Neural cell (in vitro differentiated cells): ENCODE measurements at regions not wholly inside any gene's neighbourhood (a gene's known extent, or its start where the extent isn't known, plus 50 kb on each side); places are given as distances from the start of the nearest gene placed in this dataset.

Experiments
- H2AFZ ChIP-seq: fragments of 200-600, 300-800 bp; sonication (generic), shearing (Covaris generic); 2 replicates; pipeline ENCODE4 v1.6.0; 2014; ENCODE audit warnings: low read depth, mild to moderate bottlenecking, antibody characterized with exemption, low read length, moderate library complexity
- H3F3A ChIP-seq: fragments of 200-600 bp; shearing (Covaris generic); 2 replicates; pipeline ENCODE4 v1.6.1; 2016; ENCODE audit warnings: mild to moderate bottlenecking, moderate library complexity, mixed read lengths, antibody characterized with exemption, low read length; ENCODE audit not compliant: insufficient read depth, poor library complexity, severe bottlenecking
- H3K27ac ChIP-seq: fragments of 200-600, 300-800 bp; sonication (generic), shearing (Covaris generic); 2 replicates; pipeline ENCODE4 v1.5.1; 2014; ENCODE audit warnings: mild to moderate bottlenecking, low read length, moderate library complexity
- H3K27me3 ChIP-seq: fragments of 300-800, 200-600 bp; sonication (generic), shearing (Covaris generic); 2 replicates; pipeline ENCODE4 v1.6.0; 2014; ENCODE audit warnings: mild to moderate bottlenecking, low read depth, low read length, moderate library complexity; ENCODE audit not compliant: insufficient read depth
- H3K36me3 ChIP-seq: fragments of 300-800, 200-600 bp; sonication (generic), shearing (Covaris generic); 2 replicates; pipeline ENCODE4 v1.5.1; 2014; ENCODE audit warnings: mild to moderate bottlenecking, antibody characterized with exemption, low read length, moderate library complexity; ENCODE audit not compliant: insufficient read depth
- H3K4me2 ChIP-seq: fragments of 300-800, 200-600 bp; sonication (generic), shearing (Covaris generic); 2 replicates; pipeline ENCODE4 v1.6.0; 2014; ENCODE audit warnings: mild to moderate bottlenecking, low read length
- H3K4me3 ChIP-seq: fragments of 300-800, 200-600 bp; sonication (generic), shearing (Covaris generic); 2 replicates; pipeline ENCODE4 v1.5.1; 2014; ENCODE audit warnings: mild to moderate bottlenecking, low read length, moderate library complexity
- H3K79me2 ChIP-seq: fragments of 200-600 bp; shearing (Covaris generic); replicated peaks from 2 replicates; pipeline ENCODE4 v1.6.0; 2014; ENCODE audit warnings: mild to moderate bottlenecking, low read length, moderate library complexity; ENCODE audit not compliant: insufficient read depth
- H3K9ac ChIP-seq: fragments of 300-800, 200-600 bp; sonication (generic), shearing (Covaris generic); 2 replicates; pipeline ENCODE4 v1.6.1; 2016; ENCODE audit warnings: mild to moderate bottlenecking, low read length, mixed read lengths
- H3K9me2 ChIP-seq: fragments of 200-600 bp; shearing (Covaris generic); 2 replicates; pipeline ENCODE4 v1.6.1; 2016; ENCODE audit warnings: mild to moderate bottlenecking, low read length, mixed read lengths; ENCODE audit not compliant: insufficient read depth
- H3K9me3 ChIP-seq: fragments of 200-600, 300-800 bp; sonication (generic), shearing (Covaris generic); 2 replicates; pipeline ENCODE4 v1.6.1; 2016; ENCODE audit warnings: mild to moderate bottlenecking, mixed run types, low read length, moderate library complexity, mixed read lengths
- H4K20me1 ChIP-seq: fragments of 200-600 bp; shearing (Covaris generic); 2 replicates; pipeline ENCODE4 v1.6.1; 2016; ENCODE audit warnings: mild to moderate bottlenecking, mixed run types; ENCODE audit not compliant: insufficient read depth
- EP300 ChIP-seq: fragments of 450-650 bp; conservative IDR thresholded peaks from 2 replicates; pipeline ENCODE4 v1.6.1; 2014; ENCODE audit warnings: antibody characterized with exemption, mild to moderate bottlenecking, moderate library complexity; ENCODE audit not compliant: poor library complexity, severe bottlenecking
- EZH2 ChIP-seq: fragments of 200-600, 300-800 bp; shearing (Covaris generic), sonication (generic); IDR thresholded peaks from 2 replicates; pipeline ENCODE4 v1.6.1; 2014; ENCODE audit warnings: antibody characterized with exemption, low read length, borderline replicate concordance, mild to moderate bottlenecking; ENCODE audit not compliant: insufficient read depth, poor library complexity, severe bottlenecking
- MXI1 ChIP-seq: fragments of 450-650 bp; conservative IDR thresholded peaks from 2 replicates; pipeline ENCODE4 v1.6.1; 2014; ENCODE audit warnings: antibody characterized with exemption, mild to moderate bottlenecking; ENCODE audit not compliant: poor library complexity, severe bottlenecking
- POLR2AphosphoS5 ChIP-seq: IDR thresholded peaks from 2 replicates; pipeline ENCODE4 v1.6.1; 2012
- RAD21 ChIP-seq: fragments of 450-650 bp; conservative IDR thresholded peaks from 2 replicates; pipeline ENCODE4 v1.6.1; 2014; ENCODE audit warnings: antibody characterized with exemption, mild to moderate bottlenecking, moderate library complexity
- REST ChIP-seq: IDR thresholded peaks from 2 replicates; pipeline ENCODE4 v1.6.1; 2012; ENCODE audit warnings: borderline replicate concordance
- SMC3 ChIP-seq: fragments of 450-650 bp; conservative IDR thresholded peaks from 2 replicates; pipeline ENCODE4 v1.6.1; 2014; ENCODE audit warnings: antibody characterized with exemption, mild to moderate bottlenecking, moderate library complexity; ENCODE audit not compliant: poor library complexity
- TAF1 ChIP-seq: IDR thresholded peaks from 2 replicates; pipeline ENCODE4 v1.6.1; 2012; ENCODE audit warnings: low read depth
- TF ChIP-seq, protein P1 (sequence below): fragments of 450-650 bp; IDR thresholded peaks from 2 replicates; pipeline ENCODE4 v1.5.1; 2014; ENCODE audit warnings: antibody characterized with exemption, mild to moderate bottlenecking, moderate library complexity; ENCODE audit not compliant: poor library complexity, severe bottlenecking

DNA sequence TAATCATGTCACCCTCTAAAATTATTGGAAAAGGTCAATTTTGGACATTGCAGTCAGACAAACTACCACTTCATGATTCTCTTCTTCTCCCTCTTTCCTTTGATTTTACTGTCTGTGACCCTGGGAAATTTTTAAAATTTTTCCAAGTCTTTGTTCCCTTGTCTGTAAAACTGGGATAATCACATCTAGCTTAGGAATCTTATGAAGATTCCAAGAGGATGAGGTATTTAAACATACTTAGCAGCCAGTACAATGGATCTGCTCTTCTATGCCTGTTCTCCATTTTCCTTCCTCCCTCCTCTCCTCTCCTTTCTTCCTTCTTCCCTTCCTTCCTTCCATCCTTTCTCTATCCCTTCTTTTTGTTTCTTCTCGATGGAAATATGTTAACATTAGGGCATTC is 651.6 kb upstream of the MARCKS start:
- no peak overlapping the region for H2AFZ ChIP-seq
- TF ChIP-seq EZH2 (no peak), RAD21 (no peak), POLR2AphosphoS5 (no peak), MXI1 (no peak), SMC3 (no peak), EP300 (no peak)
- TF ChIP-seq, protein P1, sequence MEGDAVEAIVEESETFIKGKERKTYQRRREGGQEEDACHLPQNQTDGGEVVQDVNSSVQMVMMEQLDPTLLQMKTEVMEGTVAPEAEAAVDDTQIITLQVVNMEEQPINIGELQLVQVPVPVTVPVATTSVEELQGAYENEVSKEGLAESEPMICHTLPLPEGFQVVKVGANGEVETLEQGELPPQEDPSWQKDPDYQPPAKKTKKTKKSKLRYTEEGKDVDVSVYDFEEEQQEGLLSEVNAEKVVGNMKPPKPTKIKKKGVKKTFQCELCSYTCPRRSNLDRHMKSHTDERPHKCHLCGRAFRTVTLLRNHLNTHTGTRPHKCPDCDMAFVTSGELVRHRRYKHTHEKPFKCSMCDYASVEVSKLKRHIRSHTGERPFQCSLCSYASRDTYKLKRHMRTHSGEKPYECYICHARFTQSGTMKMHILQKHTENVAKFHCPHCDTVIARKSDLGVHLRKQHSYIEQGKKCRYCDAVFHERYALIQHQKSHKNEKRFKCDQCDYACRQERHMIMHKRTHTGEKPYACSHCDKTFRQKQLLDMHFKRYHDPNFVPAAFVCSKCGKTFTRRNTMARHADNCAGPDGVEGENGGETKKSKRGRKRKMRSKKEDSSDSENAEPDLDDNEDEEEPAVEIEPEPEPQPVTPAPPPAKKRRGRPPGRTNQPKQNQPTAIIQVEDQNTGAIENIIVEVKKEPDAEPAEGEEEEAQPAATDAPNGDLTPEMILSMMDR = no peak
- no peak overlapping the region for H3K4me2 ChIP-seq
- H3K9me3 ChIP-seq = no peaks in the 10 kb centered on the region
- H3K27me3 ChIP-seq = no peaks in the 10 kb centered on the region
- no peaks in the 10 kb centered on the region for H3K79me2 ChIP-seq
- H3K4me3 ChIP-seq = no peak overlapping the region
- H4K20me1 ChIP-seq = no peaks in the 10 kb centered on the region
- no peak overlapping the region for H3K9ac ChIP-seq
- no peaks in the 10 kb centered on the region for H3K36me3 ChIP-seq
- H3K27ac ChIP-seq = no peak overlapping the region
- no peaks in the 10 kb centered on the region for H3F3A ChIP-seq
- H3K9me2 ChIP-seq = no peaks in the 10 kb centered on the region

DNA sequence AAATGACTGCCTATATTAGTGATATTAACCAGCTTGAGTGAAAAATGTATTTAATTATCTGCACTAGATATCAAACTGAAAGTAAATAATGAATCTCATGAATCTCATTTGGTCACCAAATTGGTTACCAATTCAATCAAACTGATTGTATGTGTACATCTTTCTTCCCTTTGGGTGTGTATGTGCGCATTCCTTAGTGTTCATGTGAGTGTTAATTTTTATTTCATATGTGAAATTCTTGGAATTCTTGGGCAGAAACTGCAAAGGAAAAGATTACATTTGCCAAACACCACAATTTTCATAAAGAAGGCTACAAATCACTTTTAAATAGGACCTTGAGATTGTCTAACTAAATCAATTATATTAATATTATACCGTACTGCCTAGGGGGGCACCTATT is 648.4 kb upstream of the MARCKS start:
- H3K36me3 ChIP-seq = no peaks in the 10 kb centered on the region
- H3F3A ChIP-seq = no peaks in the 10 kb centered on the region
- no peak overlapping the region for H3K4me2 ChIP-seq
- no peak overlapping the region for H3K27ac ChIP-seq
- TF ChIP-seq EZH2 (no peak), EP300 (no peak), REST (no peak), SMC3 (no peak), POLR2AphosphoS5 (no peak), RAD21 (no peak), MXI1 (no peak), TAF1 (no peak)
- TF ChIP-seq, protein P1 = no peak
- H3K9ac ChIP-seq = no peak overlapping the region
- no peak overlapping the region for H2AFZ ChIP-seq
- no peaks in the 10 kb centered on the region for H3K79me2 ChIP-seq
- H3K4me3 ChIP-seq = no peak overlapping the region
- no peaks in the 10 kb centered on the region for H3K9me3 ChIP-seq
- H4K20me1 ChIP-seq = no peaks in the 10 kb centered on the region
- H3K27me3 ChIP-seq = no peaks in the 10 kb centered on the region
- H3K9me2 ChIP-seq = no peaks in the 10 kb centered on the region
